ENCODE measurements at regions not wholly inside any gene's neighbourhood (a gene's known extent, or its start where the extent isn't known, plus 50 kb on each side); places are given as distances from the start of the nearest gene placed in this dataset.
"Not testable (repeated sequence)": the region's sequence is repeated elsewhere in the genome, so short reads cannot be mapped to it uniquely, and the experiment has no call there.

DNA sequence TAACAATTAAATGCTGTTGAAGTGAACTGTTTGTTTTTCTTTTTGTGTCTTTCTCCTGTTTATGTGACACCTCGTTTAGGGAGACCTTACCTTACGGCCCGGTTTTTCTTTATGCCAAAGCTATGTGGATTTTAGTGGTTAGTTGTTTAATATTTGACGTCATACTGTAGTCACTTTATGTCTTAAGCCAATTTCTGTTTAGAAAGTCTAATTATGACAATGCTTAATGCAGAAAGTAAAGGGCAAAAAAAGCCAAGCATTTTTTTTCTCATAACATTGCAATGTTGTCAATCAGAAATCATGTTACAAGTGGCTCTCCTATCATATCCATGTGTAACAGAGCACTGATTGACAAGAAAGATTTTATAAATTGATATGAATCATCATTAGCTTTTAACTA, 442.5 kb upstream of the ARRDC3 start:
- intact Hi-C loops (cut with DNase I) = no loop called here
- DNase-seq = no peak
- ATAC-seq (ENCODE audit: poor library complexity) = no peak

DNA sequence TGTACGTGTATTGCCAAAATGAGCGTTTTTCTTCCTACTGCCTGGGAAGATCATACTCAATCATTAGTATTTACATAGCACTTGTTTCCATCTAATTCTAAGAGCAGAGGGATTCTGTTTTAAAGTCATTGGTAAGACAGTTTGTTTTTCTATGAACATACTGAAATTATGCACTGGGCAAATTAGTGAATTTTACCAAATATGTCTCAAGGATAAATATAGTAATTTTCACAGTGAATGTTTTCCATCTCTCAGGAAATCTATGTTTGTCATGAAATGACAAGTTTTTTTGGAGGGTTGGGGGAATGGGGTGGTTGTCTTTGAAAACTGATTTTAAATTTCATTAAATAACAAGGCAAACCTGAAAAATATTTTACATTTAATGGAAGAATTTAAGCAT, 441.3 kb upstream of the ARRDC3 start:
- intact Hi-C loops (cut with DNase I) = no loop called here

DNA sequence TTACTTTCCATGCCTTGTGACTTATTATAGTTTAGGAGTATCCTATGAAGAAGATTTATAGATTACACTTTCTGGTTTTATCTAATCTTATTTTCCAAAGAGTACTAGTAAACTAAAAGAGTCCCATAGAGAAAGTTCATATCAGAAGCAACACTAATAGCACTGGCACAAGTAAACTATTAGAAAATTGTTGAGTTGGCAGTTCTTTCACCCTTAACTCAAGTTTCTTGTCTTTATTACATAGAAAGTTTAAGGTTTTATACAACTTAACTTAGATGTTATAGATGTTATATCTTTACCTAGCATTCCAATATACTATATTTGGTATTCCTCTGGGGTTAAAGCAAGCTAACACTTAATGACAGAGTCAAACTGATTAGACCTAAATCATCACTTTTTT, 437.8 kb upstream of the ARRDC3 start:
- intact Hi-C loops (cut with DNase I) = no loop called here
- DNase-seq = no peak
- no peak for ATAC-seq (ENCODE audit: poor library complexity)

More for the DNA sequence above, 441.3 kb upstream of the ARRDC3 start:
- ATAC-seq (ENCODE audit: poor library complexity) = no peak
- no peak for DNase-seq

DNA sequence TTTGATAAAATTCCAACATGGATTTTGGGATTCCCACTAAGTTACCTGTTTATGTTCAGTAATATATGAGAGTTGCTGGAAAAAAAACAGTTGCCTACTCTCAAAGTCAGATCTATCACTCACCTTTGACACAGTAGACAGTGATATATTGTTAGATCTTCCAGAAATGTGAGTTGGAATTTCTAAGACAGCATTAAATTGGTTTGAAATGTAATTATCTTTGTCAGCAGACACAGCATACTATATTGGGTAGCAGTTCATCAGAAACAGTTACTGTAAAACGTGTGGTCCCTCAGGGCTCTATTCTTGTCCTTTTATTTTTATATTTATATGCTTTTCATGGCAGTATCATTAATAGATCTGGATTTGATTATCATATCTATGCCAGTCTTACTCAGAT, 433.6 kb upstream of the ARRDC3 start:
- ATAC-seq (ENCODE audit: poor library complexity) = no peak

DNA sequence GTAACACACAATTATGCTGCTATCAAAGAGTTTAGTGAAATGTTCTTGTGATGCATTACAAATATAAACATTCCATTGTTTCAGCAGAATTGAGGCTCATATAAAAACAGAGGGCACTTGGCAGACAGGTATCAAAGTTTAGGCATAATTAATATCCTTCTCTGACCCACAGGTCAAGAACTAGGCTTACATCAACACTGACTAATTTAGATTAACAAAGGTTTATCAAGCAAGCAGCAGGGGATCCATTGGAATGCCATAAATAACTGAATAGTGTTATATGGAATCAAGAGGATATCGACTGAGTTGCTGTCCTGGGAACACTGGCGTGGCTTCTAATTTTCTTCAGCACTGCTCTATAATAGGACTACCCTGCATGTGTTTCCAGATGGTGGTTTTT, 414.5 kb upstream of the ARRDC3 start:
- intact Hi-C loops (cut with DNase I) = no loop called here
- no peak for ATAC-seq (ENCODE audit: poor library complexity)
- DNase-seq = no peak

More for the DNA sequence above, 433.6 kb upstream of the ARRDC3 start:
- intact Hi-C loops (cut with DNase I) = no loop called here
- no peak for DNase-seq

DNA sequence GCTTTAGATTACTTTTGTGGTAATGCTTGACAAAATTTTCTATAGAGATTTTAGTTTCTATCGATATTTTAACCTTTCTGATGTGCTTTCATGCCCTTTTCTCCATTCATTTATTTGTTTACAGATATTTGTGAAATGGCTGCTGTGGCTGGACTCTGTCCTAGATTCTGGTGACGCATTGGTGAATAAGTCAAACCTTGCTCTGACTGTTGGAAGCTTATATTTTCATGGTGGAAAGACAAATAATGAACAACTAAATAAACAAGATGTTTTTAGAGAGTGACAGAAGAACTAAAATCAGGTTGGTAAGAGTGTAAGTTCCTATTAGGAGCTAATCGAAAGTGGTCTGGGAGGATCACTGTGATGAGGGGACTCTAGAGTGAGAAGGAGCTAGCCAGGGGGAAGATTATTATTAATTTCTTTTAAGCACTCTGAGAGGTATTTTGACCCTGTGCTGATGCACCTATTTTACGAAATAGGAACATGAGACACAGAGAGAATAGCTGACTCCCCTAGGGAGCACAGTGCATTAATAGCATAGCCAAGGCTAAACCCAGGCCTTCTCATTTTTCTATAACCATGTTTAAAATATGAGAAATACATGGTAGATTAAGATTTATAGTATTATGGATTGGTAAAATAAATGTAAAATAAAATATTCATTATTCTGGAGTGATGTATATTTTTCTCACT, 411.9 kb upstream of the ARRDC3 start:
- DNase-seq = no peak
- intact Hi-C loops (cut with DNase I) = no loop called here
- no peak for ATAC-seq (ENCODE audit: poor library complexity)

DNA sequence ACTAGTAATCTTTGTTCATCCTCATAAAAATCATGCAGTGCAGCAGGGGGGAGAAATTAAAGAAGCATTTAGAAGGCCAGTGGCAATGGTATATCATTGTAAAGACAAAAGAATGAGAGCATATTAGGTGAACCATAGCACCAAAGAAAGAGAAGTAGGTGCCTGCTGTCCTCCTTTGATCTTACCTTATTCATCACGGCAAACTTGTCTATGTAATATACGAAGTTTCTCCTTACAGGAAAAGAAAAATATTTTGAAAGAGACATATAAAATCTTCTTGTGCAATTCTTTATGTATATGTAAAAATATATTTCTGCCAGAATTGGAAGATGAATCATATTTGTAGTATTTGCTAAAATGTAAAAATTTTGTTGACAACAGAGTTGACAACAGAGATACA, 411.3 kb upstream of the ARRDC3 start:
- ATAC-seq (ENCODE audit: poor library complexity) (no peak), DNase-seq (no peak)
- intact Hi-C loops (cut with DNase I) = no loop called here

DNA sequence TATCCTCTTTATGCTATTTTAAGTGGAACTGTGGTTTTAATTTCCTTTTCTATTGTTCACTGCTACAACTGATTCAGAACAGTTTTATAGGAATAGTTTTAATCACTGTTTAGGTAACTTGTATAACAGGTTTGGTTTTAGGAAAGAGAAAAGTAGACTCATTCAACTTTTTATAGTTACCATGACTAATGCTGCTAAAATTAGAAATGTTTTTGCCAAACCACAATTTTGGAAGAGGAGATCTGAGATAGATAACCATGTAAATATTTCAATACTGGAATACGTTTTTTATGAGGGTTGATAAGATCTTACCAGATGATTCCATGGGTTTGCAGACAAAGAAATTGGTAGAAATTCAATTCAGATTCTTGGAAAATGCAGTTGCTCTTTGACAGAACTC, 404.6 kb upstream of the ARRDC3 start:
- intact Hi-C loops (cut with DNase I) = no loop called here
- ATAC-seq (ENCODE audit: poor library complexity) = no peak
- DNase-seq = no peak

DNA sequence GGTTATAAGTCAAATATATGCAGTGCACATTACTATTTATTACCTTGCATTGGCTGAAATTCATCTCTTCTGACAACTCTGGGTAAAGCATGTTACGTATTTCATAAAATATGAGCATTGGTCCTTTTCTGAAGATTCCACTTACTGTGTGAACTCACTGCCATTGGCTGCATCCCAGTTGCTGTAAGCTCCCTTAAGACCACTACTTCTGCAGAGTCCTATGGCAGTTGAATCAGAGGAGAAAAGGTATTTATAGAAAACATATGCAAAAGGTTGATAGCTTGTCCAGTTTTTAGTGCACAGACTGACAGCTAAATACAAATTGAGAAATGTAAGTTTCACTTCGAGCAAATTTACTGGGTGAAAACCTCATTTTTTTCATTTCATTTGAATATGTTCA, 394.6 kb upstream of the ARRDC3 start:
- DNase-seq (no peak), ATAC-seq (ENCODE audit: poor library complexity) (no peak)
- intact Hi-C loops (cut with DNase I) = no loop called here

DNA sequence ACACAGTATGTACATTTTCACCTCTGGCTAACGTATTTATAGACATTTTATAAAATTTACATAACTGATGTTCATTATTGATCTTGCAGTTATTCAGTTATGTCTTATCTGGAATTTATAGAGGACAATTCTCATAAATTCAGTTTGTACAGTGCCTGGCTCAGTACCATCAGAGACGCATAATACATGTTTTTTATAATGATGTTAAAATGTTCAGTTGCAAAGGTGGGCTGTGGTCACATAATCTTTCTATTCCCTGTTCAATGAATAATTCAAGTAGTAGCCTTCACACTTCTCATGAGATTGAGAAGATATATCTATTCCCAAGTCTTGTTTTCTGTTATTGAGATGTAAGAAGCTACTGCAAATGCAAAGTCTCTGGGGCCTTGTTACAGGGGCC, 393.1 kb upstream of the ARRDC3 start:
- ATAC-seq (ENCODE audit: poor library complexity) (no peak), DNase-seq (no peak)
- intact Hi-C loops (cut with DNase I) = no loop called here

DNA sequence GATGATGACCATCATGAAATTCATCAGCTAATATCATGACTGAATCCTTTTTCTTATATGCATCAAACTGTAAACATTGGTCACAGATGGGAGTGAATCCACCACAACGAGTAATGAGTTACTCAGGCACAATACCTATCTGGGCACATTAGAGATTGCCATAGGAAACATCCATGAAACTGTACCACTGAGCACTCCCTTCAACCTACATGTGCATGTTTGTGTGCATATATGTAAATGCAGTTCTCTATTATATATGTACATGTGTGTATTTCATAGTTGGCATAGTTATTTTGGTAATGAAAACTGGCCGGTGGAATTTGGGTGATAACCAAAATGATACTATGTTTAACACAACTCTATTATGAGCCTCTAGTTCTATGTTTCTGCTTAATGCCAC, 387.3 kb upstream of the ARRDC3 start:
- DNase-seq = no peak
- ATAC-seq (ENCODE audit: poor library complexity) = no peak
- intact Hi-C loops (cut with DNase I) = no loop called here

DNA sequence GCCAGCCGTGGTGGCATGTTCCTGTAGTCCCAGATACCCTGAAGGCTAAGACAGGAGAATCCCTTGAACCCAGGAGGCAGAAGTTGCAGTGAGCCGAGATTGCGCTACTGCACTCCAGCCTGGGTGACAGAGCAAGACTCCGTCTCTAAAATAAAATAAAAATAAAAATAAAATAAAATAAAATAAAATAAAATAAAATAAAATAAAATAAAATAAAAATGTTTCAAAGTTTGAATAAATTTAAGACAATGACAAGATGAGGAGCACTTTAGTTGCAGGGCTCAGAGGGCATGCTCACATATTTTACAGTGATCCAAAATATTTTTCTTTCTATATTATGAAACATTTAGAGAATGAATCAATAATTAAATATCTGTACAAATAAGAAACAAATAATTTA, 374.3 kb upstream of the ARRDC3 start:
- ATAC-seq (ENCODE audit: poor library complexity); intact Hi-C loops (cut with DNase I); DNase-seq: not testable (repeated sequence)

DNA sequence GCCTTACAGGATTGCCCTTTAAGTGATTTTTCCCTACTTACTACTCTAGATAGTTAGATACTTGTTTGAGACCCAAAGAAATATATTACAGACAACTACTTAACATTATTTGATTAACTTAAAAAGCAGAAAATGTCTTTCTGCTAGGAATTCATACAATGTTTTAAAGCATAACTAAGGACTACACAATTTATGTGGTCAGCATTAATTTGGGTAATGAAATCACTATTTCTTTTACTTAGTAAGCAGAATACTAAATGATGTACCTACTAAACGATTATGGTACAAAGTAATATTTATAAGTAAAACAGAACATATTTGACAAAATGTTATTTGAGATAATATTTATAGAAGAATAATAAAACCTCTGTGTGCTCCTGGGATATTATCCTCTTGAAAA, 371.9 kb upstream of the ARRDC3 start:
- intact Hi-C loops (cut with DNase I) = no loop called here
- DNase-seq (no peak), ATAC-seq (ENCODE audit: poor library complexity) (no peak)

DNA sequence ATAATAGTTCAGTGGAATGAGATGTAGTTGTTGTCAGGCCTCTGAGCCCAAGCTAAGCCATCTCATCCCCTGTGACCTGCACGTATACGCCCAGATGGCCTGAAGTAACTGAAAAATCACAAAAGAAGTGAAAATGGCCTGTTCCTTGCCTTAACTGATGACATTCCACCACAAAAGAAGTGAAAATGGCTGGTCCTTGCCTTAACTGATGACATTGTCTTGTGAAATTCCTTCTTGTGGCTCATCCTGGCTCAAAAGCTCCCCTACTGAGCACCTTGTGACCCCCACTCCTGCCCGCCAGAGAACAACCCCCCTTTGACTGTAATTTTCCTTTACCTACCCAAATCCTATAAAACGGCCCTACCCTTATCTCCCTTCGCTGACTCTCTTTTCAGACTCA, 361.4 kb upstream of the ARRDC3 start:
- DNase-seq; intact Hi-C loops (cut with DNase I); ATAC-seq (ENCODE audit: poor library complexity): not testable (repeated sequence)

DNA sequence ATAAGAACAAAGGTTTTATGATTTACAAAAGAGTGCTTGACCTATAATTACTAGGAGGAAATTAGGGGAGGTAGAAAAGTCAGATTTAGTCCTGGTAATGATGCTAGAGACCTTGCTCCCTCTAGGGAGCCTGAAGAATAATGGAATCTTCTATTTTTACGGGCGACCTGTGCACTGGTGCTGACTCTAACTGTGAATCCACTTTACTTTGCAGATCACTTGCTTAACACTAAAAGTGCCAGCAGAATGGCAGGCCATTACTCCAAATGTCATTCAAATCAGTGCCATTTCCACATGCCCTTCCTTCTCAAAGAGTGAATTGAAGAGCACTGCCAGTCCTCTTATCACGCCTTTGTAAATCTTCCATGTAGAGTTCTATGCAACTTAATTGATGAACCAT, 359.4 kb upstream of the ARRDC3 start:
- intact Hi-C loops (cut with DNase I) = no loop called here
- DNase-seq (no peak), ATAC-seq (ENCODE audit: poor library complexity) (no peak)

DNA sequence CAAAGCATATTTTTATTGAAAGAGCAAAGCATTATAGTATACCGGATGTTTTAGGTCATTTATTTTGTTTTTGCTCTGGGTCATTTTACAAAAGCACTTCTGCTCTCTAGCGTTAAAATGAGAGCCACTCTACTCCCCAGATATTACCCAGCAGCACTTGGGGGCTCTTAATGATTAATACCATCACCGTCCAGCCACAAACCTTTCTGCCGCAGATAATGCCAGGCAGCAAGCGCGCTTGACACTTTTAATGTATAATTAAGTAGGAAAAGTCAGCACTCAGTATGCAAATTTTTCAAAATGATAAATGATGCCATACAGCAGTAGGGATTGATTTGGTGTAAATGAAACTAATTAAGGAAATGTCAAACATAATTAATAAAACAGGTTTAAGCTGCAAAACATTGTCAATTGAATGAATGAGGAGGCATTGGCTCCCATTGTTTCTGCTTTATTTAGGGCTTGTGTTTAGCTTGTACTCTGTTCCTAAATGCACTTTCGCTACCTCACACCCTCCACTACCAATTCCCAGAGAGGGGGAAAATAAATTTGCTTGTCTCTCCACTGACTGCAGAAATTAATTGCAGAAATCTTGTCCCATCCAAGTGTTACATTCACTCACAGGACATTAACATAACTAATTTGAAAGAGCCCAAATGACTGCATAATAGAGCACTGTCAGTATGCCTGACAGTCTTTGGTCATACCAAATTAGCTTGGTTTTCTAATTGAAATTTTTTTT, 358.8 kb upstream of the ARRDC3 start:
- ATAC-seq (ENCODE audit: poor library complexity) = no peak
- no peak for DNase-seq
- intact Hi-C loops (cut with DNase I) = no loop called here

DNA sequence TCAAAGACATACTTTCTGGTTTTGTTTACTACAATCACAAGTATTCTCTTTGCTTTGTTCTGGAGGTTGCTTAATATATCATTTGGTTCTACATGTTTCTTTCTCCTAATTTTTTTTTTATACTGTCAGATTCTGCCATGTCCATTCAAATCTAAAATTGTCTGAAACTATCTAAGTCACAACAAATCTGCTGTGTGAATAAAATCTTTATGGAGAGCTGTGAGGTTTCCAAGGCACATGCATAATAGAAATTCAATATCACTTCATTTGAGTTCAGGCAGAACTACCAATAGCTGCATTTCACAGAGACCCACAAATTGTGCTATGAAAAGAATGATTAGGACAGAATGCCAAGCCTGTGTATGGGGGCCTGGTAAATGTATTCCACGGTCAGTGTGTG, 346.9 kb upstream of the ARRDC3 start:
- intact Hi-C loops (cut with DNase I) = no loop called here
- ATAC-seq (ENCODE audit: poor library complexity) (no peak), DNase-seq (no peak)

DNA sequence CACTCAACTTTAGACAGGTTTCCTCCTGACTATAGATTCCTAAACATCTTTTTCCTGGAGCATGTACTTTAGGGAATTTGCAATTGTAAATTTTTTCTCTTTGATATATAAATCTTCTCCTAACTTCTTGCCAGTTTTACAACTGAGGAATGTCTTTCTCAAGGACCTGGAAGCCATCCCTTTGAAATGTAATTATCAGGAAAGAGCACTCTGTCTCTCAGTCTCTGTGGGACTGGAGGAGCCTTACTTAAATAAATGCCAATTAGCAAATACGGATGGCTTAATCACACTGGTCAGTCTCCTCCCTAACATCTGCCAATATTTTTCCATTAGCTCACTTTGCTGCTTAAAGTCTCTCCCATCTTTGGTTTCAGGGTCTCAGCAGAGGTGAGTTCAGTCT, 344.3 kb upstream of the ARRDC3 start:
- ATAC-seq (ENCODE audit: poor library complexity) (no peak), DNase-seq (no peak)
- intact Hi-C loops (cut with DNase I) = no loop called here

DNA sequence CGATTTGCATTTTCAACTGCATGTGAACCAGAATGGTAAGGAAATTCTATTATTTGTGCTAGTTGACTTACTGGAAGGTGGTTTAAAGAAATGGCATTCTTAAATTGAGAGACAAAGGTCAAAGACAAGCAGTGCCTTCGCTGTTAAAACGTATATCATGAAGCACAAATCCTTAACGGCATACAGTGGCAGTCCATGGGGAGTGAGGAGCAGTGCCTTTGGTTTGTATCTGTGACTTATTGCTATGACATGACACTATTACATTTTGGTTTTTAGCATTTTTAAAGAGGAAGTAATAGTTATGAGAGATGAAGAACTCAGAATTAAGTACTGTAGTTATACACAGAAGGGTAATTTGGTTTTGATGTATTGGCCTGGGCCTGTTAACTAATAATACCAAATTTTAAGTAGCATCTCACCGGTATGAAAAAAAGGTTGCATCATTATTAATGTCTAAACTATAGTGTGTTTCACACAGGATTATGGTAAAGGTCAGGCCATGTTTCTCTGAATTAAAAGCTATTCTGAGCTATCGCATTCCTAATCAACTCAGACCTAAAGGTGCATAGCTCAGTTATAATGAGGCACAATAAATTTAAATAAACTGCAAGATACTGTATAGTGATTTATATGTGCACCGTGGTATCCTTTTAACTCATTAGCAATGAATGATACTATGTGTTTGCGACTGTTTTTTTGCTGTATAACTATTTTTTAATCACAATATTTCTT, 339.8 kb upstream of the ARRDC3 start:
- ATAC-seq (ENCODE audit: poor library complexity) = no peak
- no peak for DNase-seq
- intact Hi-C loops (cut with DNase I) = no loop called here

DNA sequence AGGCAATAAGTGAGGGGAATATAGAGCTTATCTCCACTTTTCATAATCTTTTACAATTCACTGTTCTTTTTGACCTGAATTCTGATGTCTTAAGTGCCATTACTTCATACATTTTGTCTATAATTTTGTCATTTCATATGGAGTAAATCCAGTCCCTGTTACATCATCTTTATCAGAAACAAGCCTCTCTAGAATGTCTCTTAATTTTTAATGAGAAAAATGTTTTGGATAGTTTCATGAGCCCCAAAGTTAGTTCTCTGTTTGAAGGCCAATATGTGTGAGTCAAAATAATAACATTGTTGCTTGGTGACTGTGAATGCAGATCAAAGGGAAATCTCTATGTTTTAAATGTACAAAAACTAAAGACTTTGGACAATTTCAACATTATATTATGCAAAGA, 329.6 kb upstream of the ARRDC3 start:
- intact Hi-C loops (cut with DNase I) = no loop called here
- DNase-seq = no peak
- ATAC-seq (ENCODE audit: poor library complexity) = no peak
